OCI-LY7 (cell line): ENCODE measurements at regions not wholly inside any gene's neighbourhood (a gene's known extent, or its start where the extent isn't known, plus 50 kb on each side); places are given as distances from the start of the nearest gene placed in this dataset.

ENCODE experiments used
- BruUV-seq: library from RNA; stranded (reverse); fragments of 400-500 nt; replicated peaks from 2 replicates; lab custom pipeline; 2021; lab: Mats Ljungman, UMichigan
- CTCF ChIA-PET: fragments of 300-600 bp; sonication (Branson Sonifier 250); formaldehyde crosslinking; loops from one replicate; lab custom pipeline; 2022; ENCODE audit warnings: antibody characterized with exemption; ENCODE audit not compliant: unreplicated experiment; lab: Charles Lee
- POLR2A ChIA-PET: fragments of 300-600 bp; sonication (Branson Sonifier 250); formaldehyde crosslinking; loops from one replicate; lab custom pipeline; 2022; ENCODE audit warnings: antibody characterized with exemption; lab: Charles Lee
- DNase-seq: peaks from one replicate; pipeline ENCODE4 v3.0.0-alpha.2; 2015; ENCODE audit warnings: low spot score
- H2AFZ ChIP-seq: fragments of 200-600 bp; sonication (generic), shearing (Covaris generic); 2 replicates; pipeline ENCODE4 v1.6.1; 2014; ENCODE audit warnings: mild to moderate bottlenecking, antibody characterized with exemption, low read length, moderate library complexity
- H3K27ac ChIP-seq: fragments of 200-600 bp; sonication (generic); 2 replicates; pipeline ENCODE4 v1.5.1; 2014; ENCODE audit warnings: mixed run types, low read depth, mild to moderate bottlenecking, moderate library complexity, low read length, inconsistent platforms; ENCODE audit not compliant: poor library complexity, severe bottlenecking
- H3K36me3 ChIP-seq: fragments of 200-600 bp; sonication (generic); 2 replicates; pipeline ENCODE4 v1.6.1; 2014; ENCODE audit warnings: mild to moderate bottlenecking, antibody characterized with exemption, low read length, moderate library complexity, mixed read lengths; ENCODE audit not compliant: insufficient read depth
- H3K4me1 ChIP-seq: fragments of 200-600 bp; sonication (generic); 2 replicates; pipeline ENCODE4 v1.5.1; 2014; ENCODE audit warnings: mild to moderate bottlenecking, low read length; ENCODE audit not compliant: insufficient read depth, poor library complexity, severe bottlenecking
- H3K4me2 ChIP-seq: fragments of 200-600 bp; sonication (generic); 2 replicates; pipeline ENCODE4 v1.6.1; 2014; ENCODE audit warnings: mild to moderate bottlenecking, low read length
- H3K4me3 ChIP-seq: fragments of 200-600 bp; sonication (generic); 2 replicates; pipeline ENCODE4 v1.5.1; 2014; ENCODE audit warnings: mild to moderate bottlenecking, low read depth, low read length; ENCODE audit not compliant: poor library complexity, severe bottlenecking
- H3K79me2 ChIP-seq: fragments of 200-600 bp; sonication (generic); 2 replicates; pipeline ENCODE4 v1.6.1; 2016; ENCODE audit warnings: low read depth, mild to moderate bottlenecking, low read length, moderate library complexity, mixed read lengths; ENCODE audit not compliant: insufficient read depth
- H3K9me2 ChIP-seq: fragments of 200-600 bp; sonication (generic); 2 replicates; pipeline ENCODE4 v1.6.1; 2016; ENCODE audit warnings: mild to moderate bottlenecking, low read length, mixed read lengths; ENCODE audit not compliant: insufficient read depth
- H3K9me3 ChIP-seq: fragments of 200-600 bp; sonication (generic); 2 replicates; pipeline ENCODE4 v1.6.1; 2014; ENCODE audit warnings: mild to moderate bottlenecking, mixed run types, low read length, mixed read lengths
- H4K20me1 ChIP-seq: fragments of 200-600 bp; sonication (generic); 2 replicates; pipeline ENCODE4 v1.6.1; 2014; ENCODE audit warnings: mild to moderate bottlenecking, antibody characterized with exemption, low read length, moderate library complexity, mixed read lengths; ENCODE audit not compliant: insufficient read depth
- EZH2phosphoT487 ChIP-seq: fragments of 200-600 bp; sonication (generic); IDR thresholded peaks from 2 replicates; pipeline ENCODE4 v1.6.1; 2018; ENCODE audit warnings: low read depth, borderline replicate concordance, mild to moderate bottlenecking, mixed run types, antibody characterized with exemption, low read length, moderate library complexity, mixed read lengths
- intact Hi-C: fragments of 100-400 bp; cut with micrococcal nuclease; formaldehyde crosslinking; loops from one replicate; pipeline ENCODE4 v1.10.0; 2022; ENCODE audit not compliant: unreplicated experiment
- TF ChIP-seq, protein P1 (sequence below): fragments of 200-600 bp; sonication (generic); conservative IDR thresholded peaks from 2 replicates; pipeline ENCODE4 v1.5.1; 2014; ENCODE audit warnings: mild to moderate bottlenecking, antibody characterized with exemption, low read length, moderate library complexity, mixed read lengths

DNA sequence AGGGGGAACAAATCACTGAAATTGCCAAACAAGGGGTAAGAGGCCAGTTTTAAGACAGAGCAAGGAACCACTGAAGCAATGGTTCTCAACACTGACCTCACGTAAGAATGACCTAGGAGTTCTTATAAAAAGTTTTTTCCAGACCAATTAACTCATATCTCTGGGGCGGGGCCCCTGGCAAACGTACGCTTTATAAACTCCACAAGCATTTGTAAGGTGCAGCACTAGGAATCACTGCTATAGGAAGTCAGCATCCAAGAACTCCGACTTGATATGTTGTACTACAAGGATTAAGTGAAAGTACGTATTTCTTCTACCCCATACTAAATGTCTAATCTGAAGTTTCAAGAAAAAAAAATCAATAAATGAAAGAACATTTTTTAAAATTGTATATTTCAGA is 269.9 kb downstream of the RCHY1 start:
- Histone ChIP-seq H3K27ac (no peak overlapping the region), H2AFZ (no peak overlapping the region), H3K4me3 (no peak overlapping the region), H3K4me1 (peaks cover under 1% of the 10 kb centered on the region), H3K79me2 (no peaks in the 10 kb centered on the region), H4K20me1 (no peaks in the 10 kb centered on the region), H3K36me3 (no peaks in the 10 kb centered on the region), H3K4me2 (no peak overlapping the region), H3K9me3 (no peaks in the 10 kb centered on the region), H3K9me2 (no peaks in the 10 kb centered on the region)
- ChIA-PET POLR2A (no interaction called here), CTCF (no interaction called here)
- TF ChIP-seq, protein P1, sequence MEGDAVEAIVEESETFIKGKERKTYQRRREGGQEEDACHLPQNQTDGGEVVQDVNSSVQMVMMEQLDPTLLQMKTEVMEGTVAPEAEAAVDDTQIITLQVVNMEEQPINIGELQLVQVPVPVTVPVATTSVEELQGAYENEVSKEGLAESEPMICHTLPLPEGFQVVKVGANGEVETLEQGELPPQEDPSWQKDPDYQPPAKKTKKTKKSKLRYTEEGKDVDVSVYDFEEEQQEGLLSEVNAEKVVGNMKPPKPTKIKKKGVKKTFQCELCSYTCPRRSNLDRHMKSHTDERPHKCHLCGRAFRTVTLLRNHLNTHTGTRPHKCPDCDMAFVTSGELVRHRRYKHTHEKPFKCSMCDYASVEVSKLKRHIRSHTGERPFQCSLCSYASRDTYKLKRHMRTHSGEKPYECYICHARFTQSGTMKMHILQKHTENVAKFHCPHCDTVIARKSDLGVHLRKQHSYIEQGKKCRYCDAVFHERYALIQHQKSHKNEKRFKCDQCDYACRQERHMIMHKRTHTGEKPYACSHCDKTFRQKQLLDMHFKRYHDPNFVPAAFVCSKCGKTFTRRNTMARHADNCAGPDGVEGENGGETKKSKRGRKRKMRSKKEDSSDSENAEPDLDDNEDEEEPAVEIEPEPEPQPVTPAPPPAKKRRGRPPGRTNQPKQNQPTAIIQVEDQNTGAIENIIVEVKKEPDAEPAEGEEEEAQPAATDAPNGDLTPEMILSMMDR = no peak
- TF ChIP-seq EZH2phosphoT487 = no peak
- intact Hi-C loops = no loop called here
- DNase-seq = no peak
- no TSS peak for BruUV-seq

DNA sequence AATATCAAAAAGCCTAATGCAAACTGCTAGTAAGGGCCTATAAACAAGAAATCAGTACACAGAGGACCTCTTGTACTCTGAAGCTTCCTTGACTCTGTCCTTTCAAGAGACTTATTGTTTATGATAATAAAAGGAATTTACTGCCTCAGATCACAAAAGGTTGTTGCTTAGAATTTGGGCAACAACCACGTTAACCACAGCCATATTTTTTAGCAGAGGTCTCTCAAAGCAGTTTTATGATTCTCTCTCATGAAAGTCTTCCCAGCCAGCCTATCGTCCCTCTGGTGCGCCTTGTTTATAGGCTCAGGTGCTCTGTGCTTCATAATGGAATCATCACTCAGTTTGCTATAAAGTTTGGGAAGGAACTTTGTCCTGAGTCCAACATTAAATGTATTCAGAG is 270.6 kb downstream of the RCHY1 start:
- Histone ChIP-seq H3K4me3 (no peak overlapping the region), H3K9me2 (no peaks in the 10 kb centered on the region), H3K9me3 (no peaks in the 10 kb centered on the region), H3K4me1 (no peaks in the 10 kb centered on the region), H3K36me3 (no peaks in the 10 kb centered on the region), H2AFZ (no peak overlapping the region), H3K4me2 (no peak overlapping the region), H3K79me2 (no peaks in the 10 kb centered on the region), H3K27ac (no peak overlapping the region), H4K20me1 (no peaks in the 10 kb centered on the region)
- ChIA-PET POLR2A (no interaction called here), CTCF (no interaction called here)
- intact Hi-C loops = no loop called here
- DNase-seq = no peak
- TF ChIP-seq EZH2phosphoT487 = no peak
- TF ChIP-seq, protein P1 = no peak
- BruUV-seq = no TSS peak

DNA sequence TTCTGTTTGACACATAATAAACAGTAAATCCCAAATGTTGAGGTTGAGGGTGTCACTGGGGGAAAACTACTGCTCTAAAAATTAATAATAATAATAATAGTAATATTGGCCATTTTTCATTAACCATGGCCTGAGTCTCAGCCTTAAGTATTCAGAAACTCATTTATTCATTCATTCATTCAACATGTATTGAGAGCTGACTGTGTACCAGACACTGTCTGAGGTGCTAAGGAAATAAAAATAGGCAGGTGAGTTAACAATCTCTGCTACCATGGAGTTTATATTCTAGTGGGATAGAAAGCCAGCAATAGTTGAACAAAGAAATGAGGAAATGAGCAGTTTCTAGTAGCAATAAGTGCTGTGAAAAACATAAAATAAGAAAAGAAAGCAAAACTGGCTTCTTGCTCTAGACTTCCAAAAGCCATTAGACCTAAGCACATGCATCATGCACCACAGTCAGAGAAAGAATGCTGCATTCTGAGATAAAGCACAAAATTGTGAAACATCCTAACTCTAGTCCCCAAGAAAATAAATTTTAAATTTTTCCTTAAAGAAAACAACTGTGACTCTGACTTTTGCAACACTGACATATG is 278.7 kb downstream of the RCHY1 start:
- TF ChIP-seq EZH2phosphoT487 = no peak
- TF ChIP-seq, protein P1 = no peak
- H3K4me3 ChIP-seq = no peak overlapping the region
- H3K4me2 ChIP-seq = peak overlapping the region; percentile 43
- H3K9me2 ChIP-seq = no peaks in the 10 kb centered on the region
- peak overlapping the region; percentile 27; the same call in 1 of the 2 replicates for H2AFZ ChIP-seq
- no TSS peak for BruUV-seq
- peak; percentile 55 for DNase-seq
- no peaks in the 10 kb centered on the region for H3K79me2 ChIP-seq
- no peak overlapping the region for H3K27ac ChIP-seq
- H3K9me3 ChIP-seq = no peaks in the 10 kb centered on the region
- ChIA-PET CTCF (no interaction called here), POLR2A (interaction anchor here (0.5 kb wide), 1 partner anchor 1410 kb away, joined by 3 read pairs; no protein-coding TSS in a partner anchor)
- H3K4me1 ChIP-seq = peaks cover 17% of the 10 kb centered on the region
- no peaks in the 10 kb centered on the region for H3K36me3 ChIP-seq
- H4K20me1 ChIP-seq = no peaks in the 10 kb centered on the region
- intact Hi-C loops = no loop called here
